ENCODE measurements at regions not wholly inside any gene's neighbourhood (a gene's known extent, or its start where the extent isn't known, plus 50 kb on each side); places are given as distances from the start of the nearest gene placed in this dataset.

- TF ChIP-seq GATA2 (IDR thresholded peaks at IDR 0.05; ENCODE audit: low read depth, low read length) (no peak), GATA3 (IDR thresholded peaks at IDR 0.05; ENCODE audit: low read depth, low read length) (no peak)
Measured at GRCh38 chr18:24543795-24544498, 83.5 kb downstream of the HRH4 start.
